Osteoblast (primary cell): ENCODE measurements at regions not wholly inside any gene's neighbourhood (a gene's known extent, or its start where the extent isn't known, plus 50 kb on each side); places are given as distances from the start of the nearest gene placed in this dataset.

ENCODE experiments used
- DNase-seq: peaks from one replicate; pipeline ENCODE4 v3.0.0; 2011; ENCODE audit warnings: low spot score, mixed read lengths; ENCODE audit not compliant: insufficient read length; ENCODE audit errors: missing footprints
- H2AFZ ChIP-seq: 2 replicates; pipeline ENCODE4 v1.6.0; 2011; ENCODE audit warnings: mild to moderate bottlenecking, low read length
- H3K27ac ChIP-seq: 2 replicates; pipeline ENCODE4 v1.5.1; 2011; ENCODE audit warnings: mild to moderate bottlenecking, low read depth, low read length, moderate library complexity
- H3K27me3 ChIP-seq: 2 replicates; pipeline ENCODE4 v1.6.0; 2012; ENCODE audit warnings: mild to moderate bottlenecking, control low read depth, inconsistent platforms, low read length, moderate library complexity; ENCODE audit not compliant: insufficient read depth
- H3K36me3 ChIP-seq: 2 replicates; pipeline ENCODE4 v1.5.1; 2011; ENCODE audit warnings: mild to moderate bottlenecking, low read length, control low read depth, moderate library complexity; ENCODE audit not compliant: insufficient read depth
- H3K4me1 ChIP-seq: 2 replicates; pipeline ENCODE4 v1.5.1; 2011; ENCODE audit warnings: mild to moderate bottlenecking, low read length, control low read depth, moderate library complexity; ENCODE audit not compliant: insufficient read depth
- H3K4me2 ChIP-seq: 2 replicates; pipeline ENCODE4 v1.6.0; 2011; ENCODE audit warnings: mild to moderate bottlenecking, low read length; ENCODE audit not compliant: insufficient read depth
- H3K4me3 ChIP-seq: fragments of 200-600 bp; sonication (generic); 3 replicates; pipeline ENCODE4 v1.5.1; 2012; ENCODE audit warnings: mild to moderate bottlenecking, low read length, inconsistent platforms; ENCODE audit not compliant: insufficient read depth
- H3K79me2 ChIP-seq: 2 replicates; pipeline ENCODE4 v1.6.0; 2012; ENCODE audit warnings: mild to moderate bottlenecking, low read length, control low read depth, inconsistent platforms; ENCODE audit not compliant: insufficient read depth
- H3K9me3 ChIP-seq: 2 replicates; pipeline ENCODE4 v1.5.1; 2011; ENCODE audit warnings: low read depth, low read length, control low read depth
- H4K20me1 ChIP-seq: 2 replicates; pipeline ENCODE4 v1.6.0; 2012; ENCODE audit warnings: mild to moderate bottlenecking, low read length, control low read depth; ENCODE audit not compliant: insufficient read depth
- TF ChIP-seq, protein P1 (sequence below): IDR thresholded peaks from 2 replicates; pipeline ENCODE4 v1.5.1; 2011; ENCODE audit warnings: mild to moderate bottlenecking, low read depth, low read length, moderate library complexity; ENCODE audit errors: extremely low read depth

DNA sequence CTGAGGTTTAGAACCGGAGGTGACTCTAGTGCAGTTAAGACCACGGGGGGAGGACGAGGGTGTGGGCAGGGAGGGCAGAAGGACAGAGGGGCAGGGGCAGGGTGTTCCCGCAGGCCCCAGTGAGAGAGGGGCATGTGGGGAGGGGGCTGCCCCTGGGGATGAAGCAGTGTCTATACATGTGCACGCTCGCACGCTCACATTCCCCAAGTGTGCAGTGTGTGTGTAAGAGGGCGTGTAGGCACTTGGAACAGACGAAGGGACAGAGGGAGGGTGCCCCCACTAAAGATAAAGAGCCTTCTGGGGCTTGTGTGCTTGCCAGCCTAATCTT lies 69.5 kb upstream of the MEF2A start:
- H3K4me2 ChIP-seq = no peak overlapping the region
- H3K79me2 ChIP-seq = no peaks in the 10 kb centered on the region
- no peaks in the 10 kb centered on the region for H3K36me3 ChIP-seq
- DNase-seq = no peak
- no peaks in the 10 kb centered on the region for H3K27me3 ChIP-seq
- H4K20me1 ChIP-seq = no peaks in the 10 kb centered on the region
- TF ChIP-seq, protein P1, sequence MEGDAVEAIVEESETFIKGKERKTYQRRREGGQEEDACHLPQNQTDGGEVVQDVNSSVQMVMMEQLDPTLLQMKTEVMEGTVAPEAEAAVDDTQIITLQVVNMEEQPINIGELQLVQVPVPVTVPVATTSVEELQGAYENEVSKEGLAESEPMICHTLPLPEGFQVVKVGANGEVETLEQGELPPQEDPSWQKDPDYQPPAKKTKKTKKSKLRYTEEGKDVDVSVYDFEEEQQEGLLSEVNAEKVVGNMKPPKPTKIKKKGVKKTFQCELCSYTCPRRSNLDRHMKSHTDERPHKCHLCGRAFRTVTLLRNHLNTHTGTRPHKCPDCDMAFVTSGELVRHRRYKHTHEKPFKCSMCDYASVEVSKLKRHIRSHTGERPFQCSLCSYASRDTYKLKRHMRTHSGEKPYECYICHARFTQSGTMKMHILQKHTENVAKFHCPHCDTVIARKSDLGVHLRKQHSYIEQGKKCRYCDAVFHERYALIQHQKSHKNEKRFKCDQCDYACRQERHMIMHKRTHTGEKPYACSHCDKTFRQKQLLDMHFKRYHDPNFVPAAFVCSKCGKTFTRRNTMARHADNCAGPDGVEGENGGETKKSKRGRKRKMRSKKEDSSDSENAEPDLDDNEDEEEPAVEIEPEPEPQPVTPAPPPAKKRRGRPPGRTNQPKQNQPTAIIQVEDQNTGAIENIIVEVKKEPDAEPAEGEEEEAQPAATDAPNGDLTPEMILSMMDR = no peak
- no peak overlapping the region for H3K27ac ChIP-seq
- no peaks in the 10 kb centered on the region for H3K9me3 ChIP-seq
- peaks cover 3% of the 10 kb centered on the region for H3K4me1 ChIP-seq
- no peak overlapping the region for H3K4me3 ChIP-seq
- peak overlapping the region; percentile 81 for H2AFZ ChIP-seq

GRCh38 chr15:99502182-99502581 lies 63.6 kb upstream of the MEF2A start:
- Histone ChIP-seq H2AFZ (no peak overlapping the region), H3K36me3 (no peaks in the 10 kb centered on the region), H3K27ac (no peak overlapping the region), H3K27me3 (no peaks in the 10 kb centered on the region), H4K20me1 (no peaks in the 10 kb centered on the region), H3K79me2 (no peaks in the 10 kb centered on the region), H3K4me1 (peaks cover 4% of the 10 kb centered on the region), H3K4me2 (no peak overlapping the region), H3K4me3 (no peak overlapping the region), H3K9me3 (no peaks in the 10 kb centered on the region)
- no peak for DNase-seq
- TF ChIP-seq, protein P1 = no peak

GRCh38 chr15:99502661-99503060 lies 63.1 kb upstream of the MEF2A start:
- Histone ChIP-seq H2AFZ (no peak overlapping the region), H3K9me3 (no peaks in the 10 kb centered on the region), H3K4me1 (peaks cover 9% of the 10 kb centered on the region), H3K36me3 (no peaks in the 10 kb centered on the region), H3K27me3 (no peaks in the 10 kb centered on the region), H3K27ac (no peak overlapping the region), H4K20me1 (no peaks in the 10 kb centered on the region), H3K79me2 (no peaks in the 10 kb centered on the region), H3K4me3 (no peak overlapping the region), H3K4me2 (no peak overlapping the region)
- DNase-seq = no peak
- TF ChIP-seq, protein P1 = no peak

- H3K27ac ChIP-seq = no peak overlapping the region
- no peak for DNase-seq
- H3K4me1 ChIP-seq = peaks cover 16% of the 10 kb centered on the region
- H3K27me3 ChIP-seq = no peaks in the 10 kb centered on the region
- TF ChIP-seq, protein P1 = no peak
- H3K36me3 ChIP-seq = no peaks in the 10 kb centered on the region
- no peak overlapping the region for H3K4me2 ChIP-seq
- H3K4me3 ChIP-seq = no peak overlapping the region
- no peaks in the 10 kb centered on the region for H4K20me1 ChIP-seq
- no peaks in the 10 kb centered on the region for H3K9me3 ChIP-seq
- H2AFZ ChIP-seq = no peak overlapping the region
- no peaks in the 10 kb centered on the region for H3K79me2 ChIP-seq
Observed at GRCh38 chr15:99503411-99503810, 62.4 kb upstream of the MEF2A start.
